ENCODE measurements at regions not wholly inside any gene's neighbourhood (a gene's known extent, or its start where the extent isn't known, plus 50 kb on each side); places are given as distances from the start of the nearest gene placed in this dataset.

DNA sequence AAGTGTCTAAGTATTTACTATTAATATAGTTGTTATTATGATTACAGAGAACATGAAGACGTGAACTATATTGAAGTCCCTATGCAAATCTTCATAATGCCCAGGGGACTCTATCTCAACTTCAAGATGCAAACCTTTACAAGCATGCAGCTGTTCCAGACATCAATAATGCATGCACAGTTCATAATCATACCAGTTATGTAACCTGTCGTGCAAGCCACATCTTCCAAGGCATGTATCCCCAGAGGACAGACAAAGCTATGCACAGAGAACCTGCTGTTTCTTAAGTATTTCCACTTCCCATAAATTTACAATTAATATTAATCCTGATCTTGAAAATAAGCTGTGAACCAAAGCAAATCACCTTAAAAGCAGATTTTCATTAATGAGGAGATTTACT, 534.1 kb downstream of the TUSC7 start:
- Histone ChIP-seq H3K27ac (ENCODE audit: low read depth in 2 of 2, low read length in 2 of 2) (no peak overlapping the region), H3K4me3 (ENCODE audit: low read length in 3 of 3) (no peak overlapping the region), H3K9me3 (ENCODE audit: control insufficient read depth in 2 of 3, insufficient read depth in 1 of 3, low read length in 3 of 3) (no peaks in the 10 kb centered on the region), H3K9ac (ENCODE audit: low read length in 3 of 3) (no peak overlapping the region), H3K4me1 (ENCODE audit: control insufficient read depth in 2 of 3, insufficient read depth in 2 of 3, low read depth in 1 of 3, low read length in 3 of 3) (no peaks in the 10 kb centered on the region), H3K36me3 (ENCODE audit: control insufficient read depth in 2 of 3, insufficient read depth in 3 of 3, low read length in 3 of 3) (no peaks in the 10 kb centered on the region), H3K27me3 (ENCODE audit: control insufficient read depth, insufficient read depth, low read length) (no peaks in the 10 kb centered on the region)
- DNase-seq (no peak), FAIRE-seq (no peak)
- TF ChIP-seq, protein P1, sequence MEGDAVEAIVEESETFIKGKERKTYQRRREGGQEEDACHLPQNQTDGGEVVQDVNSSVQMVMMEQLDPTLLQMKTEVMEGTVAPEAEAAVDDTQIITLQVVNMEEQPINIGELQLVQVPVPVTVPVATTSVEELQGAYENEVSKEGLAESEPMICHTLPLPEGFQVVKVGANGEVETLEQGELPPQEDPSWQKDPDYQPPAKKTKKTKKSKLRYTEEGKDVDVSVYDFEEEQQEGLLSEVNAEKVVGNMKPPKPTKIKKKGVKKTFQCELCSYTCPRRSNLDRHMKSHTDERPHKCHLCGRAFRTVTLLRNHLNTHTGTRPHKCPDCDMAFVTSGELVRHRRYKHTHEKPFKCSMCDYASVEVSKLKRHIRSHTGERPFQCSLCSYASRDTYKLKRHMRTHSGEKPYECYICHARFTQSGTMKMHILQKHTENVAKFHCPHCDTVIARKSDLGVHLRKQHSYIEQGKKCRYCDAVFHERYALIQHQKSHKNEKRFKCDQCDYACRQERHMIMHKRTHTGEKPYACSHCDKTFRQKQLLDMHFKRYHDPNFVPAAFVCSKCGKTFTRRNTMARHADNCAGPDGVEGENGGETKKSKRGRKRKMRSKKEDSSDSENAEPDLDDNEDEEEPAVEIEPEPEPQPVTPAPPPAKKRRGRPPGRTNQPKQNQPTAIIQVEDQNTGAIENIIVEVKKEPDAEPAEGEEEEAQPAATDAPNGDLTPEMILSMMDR (IDR thresholded peaks at IDR 0.05; ENCODE audit: borderline replicate concordance, extremely low read depth, insufficient read depth): no peak
- intact Hi-C loops (cut with DNase I): no loop called here

DNA sequence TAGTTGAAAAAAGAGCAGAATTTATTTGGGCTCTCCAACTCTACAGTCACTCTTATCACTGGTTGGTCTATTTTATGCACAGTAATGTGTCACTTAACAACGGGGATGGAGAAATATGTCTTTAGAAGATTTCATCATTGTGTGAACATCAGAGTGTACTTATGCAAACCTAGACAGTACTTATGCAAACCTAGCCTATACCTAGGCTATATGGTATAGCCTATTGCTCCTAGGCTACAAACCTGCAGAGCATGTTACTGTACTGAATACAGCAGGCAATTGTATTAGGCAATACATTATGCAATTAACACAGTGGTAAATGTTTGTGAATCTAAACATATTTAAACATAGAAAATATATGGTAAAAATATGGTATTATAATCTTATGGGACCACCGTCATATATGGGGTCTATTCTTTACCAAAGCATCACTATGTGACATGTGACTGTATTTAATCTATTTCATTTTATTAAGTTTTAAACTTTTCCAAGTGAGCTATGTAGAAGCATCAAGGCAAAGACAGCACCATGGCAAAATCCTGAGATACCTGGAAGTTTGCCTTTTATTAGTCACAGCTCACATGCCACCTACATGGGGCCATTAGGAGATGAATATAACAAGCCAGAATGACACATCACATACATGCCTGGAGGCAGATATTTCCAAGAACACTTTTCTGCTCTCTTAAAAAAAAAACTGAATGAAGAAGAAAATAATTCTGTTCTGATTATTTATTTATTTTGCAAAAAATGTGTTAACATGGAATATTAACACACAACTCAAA, 537.4 kb downstream of the TUSC7 start:
- FAIRE-seq: no peak
- DNase-seq: no peak
- H3K4me1 ChIP-seq (ENCODE audit: control insufficient read depth in 2 of 3, insufficient read depth in 2 of 3, low read depth in 1 of 3, low read length in 3 of 3): no peaks in the 10 kb centered on the region
- no peaks in the 10 kb centered on the region for H3K36me3 ChIP-seq (ENCODE audit: control insufficient read depth in 2 of 3, insufficient read depth in 3 of 3, low read length in 3 of 3)
- TF ChIP-seq, protein P1 (IDR thresholded peaks at IDR 0.05; ENCODE audit: borderline replicate concordance, extremely low read depth, insufficient read depth): no peak
- intact Hi-C loops (cut with DNase I): no loop called here
- H3K9ac ChIP-seq (ENCODE audit: low read length in 3 of 3): no peak overlapping the region
- H3K9me3 ChIP-seq (ENCODE audit: control insufficient read depth in 2 of 3, insufficient read depth in 1 of 3, low read length in 3 of 3): no peaks in the 10 kb centered on the region
- H3K27ac ChIP-seq (ENCODE audit: low read depth in 2 of 2, low read length in 2 of 2): no peak overlapping the region
- H3K27me3 ChIP-seq (ENCODE audit: control insufficient read depth, insufficient read depth, low read length): no peaks in the 10 kb centered on the region
- no peak overlapping the region for H3K4me3 ChIP-seq (ENCODE audit: low read length in 3 of 3)

DNA sequence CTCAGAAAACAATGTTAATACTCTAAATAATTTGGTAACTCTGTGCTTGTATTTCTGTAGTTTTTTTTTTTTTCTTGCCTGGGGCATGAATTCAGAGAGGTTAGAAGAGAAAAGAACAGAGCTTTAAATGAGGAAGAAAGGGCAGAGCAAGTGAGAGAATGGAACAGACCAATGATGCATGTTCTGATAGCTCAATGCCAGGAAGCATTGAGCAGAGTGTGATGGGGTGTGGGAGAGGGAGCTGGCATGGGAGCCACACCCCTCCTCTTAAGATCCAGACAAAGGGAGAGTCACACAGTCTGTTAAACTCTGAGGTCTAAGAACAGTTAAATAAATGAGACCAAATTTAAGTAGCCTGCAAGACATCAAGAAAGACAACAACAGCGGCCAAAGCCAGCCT, 538.6 kb downstream of the TUSC7 start:
- TF ChIP-seq, protein P1 (IDR thresholded peaks at IDR 0.05; ENCODE audit: borderline replicate concordance, extremely low read depth, insufficient read depth): no peak
- DNase-seq (no peak), FAIRE-seq (no peak)
- Histone ChIP-seq H3K36me3 (ENCODE audit: control insufficient read depth in 2 of 3, insufficient read depth in 3 of 3, low read length in 3 of 3) (no peaks in the 10 kb centered on the region), H3K4me3 (ENCODE audit: low read length in 3 of 3) (no peak overlapping the region), H3K4me1 (ENCODE audit: control insufficient read depth in 2 of 3, insufficient read depth in 2 of 3, low read depth in 1 of 3, low read length in 3 of 3) (no peaks in the 10 kb centered on the region), H3K27me3 (ENCODE audit: control insufficient read depth, insufficient read depth, low read length) (no peaks in the 10 kb centered on the region), H3K9me3 (ENCODE audit: control insufficient read depth in 2 of 3, insufficient read depth in 1 of 3, low read length in 3 of 3) (no peaks in the 10 kb centered on the region), H3K27ac (ENCODE audit: low read depth in 2 of 2, low read length in 2 of 2) (no peak overlapping the region), H3K9ac (ENCODE audit: low read length in 3 of 3) (no peak overlapping the region)
- intact Hi-C loops (cut with DNase I): no loop called here

DNA sequence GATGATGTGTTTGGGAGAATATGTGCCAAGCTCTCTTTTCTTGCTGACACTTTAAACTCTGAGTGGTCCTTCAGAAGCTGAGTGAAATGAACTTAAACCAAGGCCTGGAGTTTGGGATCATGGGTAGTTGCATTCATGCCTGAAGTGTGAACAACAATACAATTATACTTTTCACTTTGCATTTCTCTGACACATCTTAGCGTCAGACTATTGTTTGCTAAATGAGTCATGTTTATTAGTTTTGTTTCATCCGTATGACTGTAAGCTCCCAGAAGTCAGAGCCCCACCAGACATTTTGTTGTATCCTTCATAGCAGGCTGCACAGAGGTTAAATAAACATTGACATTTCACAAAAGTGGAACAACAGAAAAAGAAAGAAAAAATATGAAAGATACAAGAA, 542.6 kb downstream of the TUSC7 start:
- H3K27ac ChIP-seq (ENCODE audit: low read depth in 2 of 2, low read length in 2 of 2): no peak overlapping the region
- TF ChIP-seq, protein P1 (IDR thresholded peaks at IDR 0.05; ENCODE audit: borderline replicate concordance, extremely low read depth, insufficient read depth): no peak
- intact Hi-C loops (cut with DNase I): no loop called here
- no peaks in the 10 kb centered on the region for H3K4me1 ChIP-seq (ENCODE audit: control insufficient read depth in 2 of 3, insufficient read depth in 2 of 3, low read depth in 1 of 3, low read length in 3 of 3)
- H3K36me3 ChIP-seq (ENCODE audit: control insufficient read depth in 2 of 3, insufficient read depth in 3 of 3, low read length in 3 of 3): no peaks in the 10 kb centered on the region
- no peak overlapping the region for H3K4me3 ChIP-seq (ENCODE audit: low read length in 3 of 3)
- DNase-seq (no peak), FAIRE-seq (no peak)
- no peaks in the 10 kb centered on the region for H3K9me3 ChIP-seq (ENCODE audit: control insufficient read depth in 2 of 3, insufficient read depth in 1 of 3, low read length in 3 of 3)
- H3K9ac ChIP-seq (ENCODE audit: low read length in 3 of 3): no peak overlapping the region
- no peaks in the 10 kb centered on the region for H3K27me3 ChIP-seq (ENCODE audit: control insufficient read depth, insufficient read depth, low read length)

Measured in kidney (tissue), 13 donors.